Uterus (tissue), 3 donors: ENCODE measurements at regions not wholly inside any gene's neighbourhood (a gene's known extent, or its start where the extent isn't known, plus 50 kb on each side); places are given as distances from the start of the nearest gene placed in this dataset.
A peak's percentile ranks its signal among the peaks of the same experiment; 100 is the strongest.

Experiments
- DNase-seq, 2 donors: peaks; one replicate each; pipeline ENCODE4 v3.0.0-alpha.2; 2019 to 2020
- H3K27ac ChIP-seq, 2 donors: fragments of 200-600 bp; sonication (generic); 1 replicate in 1 of 2; 2 replicates in 1 of 2; pipeline ENCODE4 v1.5.1; 2016 to 2018
- H3K27me3 ChIP-seq, 2 donors: fragments of 200-600 bp; sonication (generic); one replicate each; pipeline ENCODE4 v1.5.1; 2018 to 2019; ENCODE audit warnings: control low read depth in 1 of 2
- H3K36me3 ChIP-seq, 2 donors: fragments of 200-600 bp; sonication (generic); one replicate each; pipeline ENCODE4 v1.5.1; 2019; ENCODE audit warnings: control low read depth in 1 of 2
- H3K4me1 ChIP-seq, 2 donors: fragments of 200-600 bp; sonication (generic); one replicate each; pipeline ENCODE4 v1.5.1; 2018 to 2019; ENCODE audit warnings: control low read depth in 1 of 2
- H3K4me3 ChIP-seq, 2 donors: fragments of 200-600 bp; sonication (generic); 1 replicate in 1 of 2; 2 replicates in 1 of 2; pipeline ENCODE4 v1.5.1; 2018 to 2019; ENCODE audit warnings: mild to moderate bottlenecking in 1 of 2
- H3K9me3 ChIP-seq, 2 donors: fragments of 200-600 bp; sonication (generic); one replicate each; pipeline ENCODE4 v1.5.1; 2019; ENCODE audit warnings: control low read depth in 1 of 2
- POLR2A ChIP-seq, 2 donors: fragments of 450-650 bp; IDR thresholded peaks; one replicate each; pipeline ENCODE4 v1.6.1; 2016; ENCODE audit warnings: antibody characterized with exemption in 2 of 2, mild to moderate bottlenecking in 1 of 2, moderate library complexity in 1 of 2
- intact Hi-C: fragments of 100-400 bp; cut with DNase I; formaldehyde crosslinking; loops from one replicate; pipeline ENCODE4 v1.15.1; 2023; ENCODE audit warnings: low total_unique reads
- TF ChIP-seq, protein P1 (sequence below), 4 experiments: fragments of 200-600 bp in 2 of 4; fragments of 450-650 bp in 2 of 4; sonication (generic) in 2 of 4; IDR thresholded peaks; one replicate each; pipeline ENCODE4 v1.5.1; 2016 to 2019; ENCODE audit warnings: antibody characterized with exemption in 4 of 4, mild to moderate bottlenecking in 2 of 4, moderate library complexity in 1 of 4
- donor health status: DM: yes; HTN: yes; CAD: no.

DNA sequence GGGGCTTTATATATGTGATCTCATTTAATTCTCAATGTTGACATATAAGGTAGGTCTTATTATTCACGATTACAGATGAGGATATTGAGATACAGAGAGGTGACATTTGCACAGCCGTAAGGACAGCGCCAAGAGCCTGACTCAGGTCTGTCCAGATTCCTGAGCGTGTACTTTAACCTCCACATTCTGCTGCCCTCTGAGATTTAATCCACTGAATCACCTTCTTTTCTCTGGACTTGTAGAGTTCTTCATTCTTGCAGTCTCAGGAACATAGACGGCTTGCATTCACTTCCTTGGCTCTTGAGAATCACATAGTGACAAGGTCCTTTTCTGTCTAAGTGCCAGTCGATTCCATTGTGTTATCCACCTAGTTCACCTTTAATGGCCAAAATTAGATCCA is 141.0 kb upstream of the ARHGAP5 start:
- Histone ChIP-seq H3K36me3 (no peaks in the 10 kb centered on the region), H3K9me3 (no peaks in the 10 kb centered on the region), H3K4me3 (no peak overlapping the region), H3K27me3 (no peaks in the 10 kb centered on the region), H3K4me1 (no peaks in the 10 kb centered on the region), H3K27ac (no peak overlapping the region)
- TF ChIP-seq, protein P1, sequence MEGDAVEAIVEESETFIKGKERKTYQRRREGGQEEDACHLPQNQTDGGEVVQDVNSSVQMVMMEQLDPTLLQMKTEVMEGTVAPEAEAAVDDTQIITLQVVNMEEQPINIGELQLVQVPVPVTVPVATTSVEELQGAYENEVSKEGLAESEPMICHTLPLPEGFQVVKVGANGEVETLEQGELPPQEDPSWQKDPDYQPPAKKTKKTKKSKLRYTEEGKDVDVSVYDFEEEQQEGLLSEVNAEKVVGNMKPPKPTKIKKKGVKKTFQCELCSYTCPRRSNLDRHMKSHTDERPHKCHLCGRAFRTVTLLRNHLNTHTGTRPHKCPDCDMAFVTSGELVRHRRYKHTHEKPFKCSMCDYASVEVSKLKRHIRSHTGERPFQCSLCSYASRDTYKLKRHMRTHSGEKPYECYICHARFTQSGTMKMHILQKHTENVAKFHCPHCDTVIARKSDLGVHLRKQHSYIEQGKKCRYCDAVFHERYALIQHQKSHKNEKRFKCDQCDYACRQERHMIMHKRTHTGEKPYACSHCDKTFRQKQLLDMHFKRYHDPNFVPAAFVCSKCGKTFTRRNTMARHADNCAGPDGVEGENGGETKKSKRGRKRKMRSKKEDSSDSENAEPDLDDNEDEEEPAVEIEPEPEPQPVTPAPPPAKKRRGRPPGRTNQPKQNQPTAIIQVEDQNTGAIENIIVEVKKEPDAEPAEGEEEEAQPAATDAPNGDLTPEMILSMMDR (IDR thresholded peaks at IDR 0.05): no peak
- no peak for TF ChIP-seq POLR2A (IDR thresholded peaks at IDR 0.05)
- DNase-seq: no peak
- intact Hi-C loops: no loop called here

- intact Hi-C loops: no loop called here
- no peak for TF ChIP-seq POLR2A (IDR thresholded peaks at IDR 0.05)
- TF ChIP-seq, protein P1 (IDR thresholded peaks at IDR 0.05): no peak
- peak in 1 of 2 donors; percentile 26 for DNase-seq
Measured at GRCh38 chr14:31937730-31938346, 139.3 kb upstream of the ARHGAP5 start.

GRCh38 chr14:31939934-31940333 is 137.2 kb upstream of the ARHGAP5 start:
- no peak overlapping the region for H3K4me3 ChIP-seq
- intact Hi-C loops: no loop called here
- no peaks in the 10 kb centered on the region for H3K36me3 ChIP-seq
- TF ChIP-seq, protein P1 (IDR thresholded peaks at IDR 0.05): no peak
- TF ChIP-seq POLR2A (IDR thresholded peaks at IDR 0.05): no peak
- no peaks in the 10 kb centered on the region for H3K4me1 ChIP-seq
- no peak for DNase-seq
- no peaks in the 10 kb centered on the region for H3K9me3 ChIP-seq
- H3K27me3 ChIP-seq: no peaks in the 10 kb centered on the region
- no peak overlapping the region for H3K27ac ChIP-seq

More at GRCh38 chr14:31937730-31938346, 139.3 kb upstream of the ARHGAP5 start:
- Histone ChIP-seq H3K9me3 (no peaks in the 10 kb centered on the region), H3K27ac (no peak overlapping the region), H3K4me1 (no peaks in the 10 kb centered on the region), H3K36me3 (no peaks in the 10 kb centered on the region), H3K27me3 (no peaks in the 10 kb centered on the region), H3K4me3 (no peak overlapping the region)

DNA sequence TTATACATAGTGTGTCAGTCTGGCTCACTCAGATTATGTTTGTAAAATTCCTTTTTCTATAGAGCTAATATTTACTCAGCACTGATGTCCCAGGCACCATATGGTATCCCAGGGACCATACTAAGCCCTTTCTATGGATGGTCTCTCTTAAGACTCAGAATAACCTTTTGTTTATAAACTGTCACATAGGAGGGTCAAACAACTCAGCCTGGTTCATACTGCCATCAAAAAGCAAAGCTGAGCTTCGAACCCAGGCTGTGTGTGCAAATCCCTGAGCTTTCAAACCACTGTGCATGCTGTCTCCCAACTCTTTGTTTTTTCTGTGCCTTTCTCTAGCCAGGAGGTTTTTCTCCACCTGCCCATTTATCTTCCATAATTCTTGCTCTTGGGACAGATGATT is 135.6 kb upstream of the ARHGAP5 start:
- intact Hi-C loops: no loop called here

GRCh38 chr14:31942166-31942841 is 134.8 kb upstream of the ARHGAP5 start:
- DNase-seq: no peak
- H3K36me3 ChIP-seq: no peaks in the 10 kb centered on the region
- TF ChIP-seq, protein P1 (IDR thresholded peaks at IDR 0.05): no peak
- no peak for TF ChIP-seq POLR2A (IDR thresholded peaks at IDR 0.05)
- H3K4me3 ChIP-seq: no peak overlapping the region
- no peak overlapping the region for H3K27ac ChIP-seq
- no peaks in the 10 kb centered on the region for H3K27me3 ChIP-seq
- no peaks in the 10 kb centered on the region for H3K9me3 ChIP-seq
- H3K4me1 ChIP-seq: no peaks in the 10 kb centered on the region
- intact Hi-C loops: no loop called here

More for the DNA sequence above, 135.6 kb upstream of the ARHGAP5 start:
- Histone ChIP-seq H3K27me3 (no peaks in the 10 kb centered on the region), H3K9me3 (no peaks in the 10 kb centered on the region), H3K36me3 (no peaks in the 10 kb centered on the region), H3K27ac (no peak overlapping the region), H3K4me1 (no peaks in the 10 kb centered on the region), H3K4me3 (no peak overlapping the region)
- TF ChIP-seq, protein P1 (IDR thresholded peaks at IDR 0.05): no peak
- no peak for DNase-seq
